ENCODE measurements at regions not wholly inside any gene's neighbourhood (a gene's known extent, or its start where the extent isn't known, plus 50 kb on each side); places are given as distances from the start of the nearest gene placed in this dataset.

GRCh38 chr12:127078577-127079350, 1188.2 kb upstream of the TMEM132C start:
- Histone ChIP-seq H3K9me2 (replicated peaks; ENCODE audit: insufficient read depth, low read length) (no peaks in the 10 kb centered on the region), H4K20me1 (ENCODE audit: low read depth, low read length) (no peaks in the 10 kb centered on the region), H3K9me3 (ENCODE audit: insufficient read depth, low read length) (no peaks in the 10 kb centered on the region), H3K9ac (ENCODE audit: low read length) (no peak overlapping the region), H3K4me3 (ENCODE audit: insufficient read depth, low read length, poor library complexity, severe bottlenecking) (no peak overlapping the region), H3F3A (ENCODE audit: insufficient read depth) (no peaks in the 10 kb centered on the region), H2AFZ (ENCODE audit: low read depth, low read length, severe bottlenecking) (no peak overlapping the region), H3K4me2 (ENCODE audit: low read depth, low read length, poor library complexity, severe bottlenecking) (no peak overlapping the region), H3K27me3 (ENCODE audit: low read length) (no peaks in the 10 kb centered on the region), H3K79me2 (ENCODE audit: insufficient read depth, low read length) (no peaks in the 10 kb centered on the region), H3K27ac (ENCODE audit: low read depth, low read length) (no peak overlapping the region), H3K36me3 (ENCODE audit: low read length) (no peaks in the 10 kb centered on the region)
- TF ChIP-seq, protein P1, sequence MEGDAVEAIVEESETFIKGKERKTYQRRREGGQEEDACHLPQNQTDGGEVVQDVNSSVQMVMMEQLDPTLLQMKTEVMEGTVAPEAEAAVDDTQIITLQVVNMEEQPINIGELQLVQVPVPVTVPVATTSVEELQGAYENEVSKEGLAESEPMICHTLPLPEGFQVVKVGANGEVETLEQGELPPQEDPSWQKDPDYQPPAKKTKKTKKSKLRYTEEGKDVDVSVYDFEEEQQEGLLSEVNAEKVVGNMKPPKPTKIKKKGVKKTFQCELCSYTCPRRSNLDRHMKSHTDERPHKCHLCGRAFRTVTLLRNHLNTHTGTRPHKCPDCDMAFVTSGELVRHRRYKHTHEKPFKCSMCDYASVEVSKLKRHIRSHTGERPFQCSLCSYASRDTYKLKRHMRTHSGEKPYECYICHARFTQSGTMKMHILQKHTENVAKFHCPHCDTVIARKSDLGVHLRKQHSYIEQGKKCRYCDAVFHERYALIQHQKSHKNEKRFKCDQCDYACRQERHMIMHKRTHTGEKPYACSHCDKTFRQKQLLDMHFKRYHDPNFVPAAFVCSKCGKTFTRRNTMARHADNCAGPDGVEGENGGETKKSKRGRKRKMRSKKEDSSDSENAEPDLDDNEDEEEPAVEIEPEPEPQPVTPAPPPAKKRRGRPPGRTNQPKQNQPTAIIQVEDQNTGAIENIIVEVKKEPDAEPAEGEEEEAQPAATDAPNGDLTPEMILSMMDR (IDR thresholded peaks at IDR 0.05; ENCODE audit: insufficient read depth, low read length, poor library complexity, severe bottlenecking), result no peak
- no peak for TF ChIP-seq EZH2phosphoT487 (conservative IDR thresholded peaks at IDR 0.05; ENCODE audit: low read length)

- Histone ChIP-seq H3K36me3 (ENCODE audit: low read length) (no peaks in the 10 kb centered on the region), H3K4me3 (ENCODE audit: insufficient read depth, low read length, poor library complexity, severe bottlenecking) (no peak overlapping the region), H3K27ac (ENCODE audit: low read depth, low read length) (no peak overlapping the region), H3K9ac (ENCODE audit: low read length) (no peak overlapping the region), H3K9me3 (ENCODE audit: insufficient read depth, low read length) (no peaks in the 10 kb centered on the region), H4K20me1 (ENCODE audit: low read depth, low read length) (no peaks in the 10 kb centered on the region), H3K79me2 (ENCODE audit: insufficient read depth, low read length) (no peaks in the 10 kb centered on the region), H2AFZ (ENCODE audit: low read depth, low read length, severe bottlenecking) (no peak overlapping the region), H3K4me2 (ENCODE audit: low read depth, low read length, poor library complexity, severe bottlenecking) (no peak overlapping the region), H3K9me2 (replicated peaks; ENCODE audit: insufficient read depth, low read length) (no peaks in the 10 kb centered on the region), H3K27me3 (ENCODE audit: low read length) (no peaks in the 10 kb centered on the region), H3F3A (ENCODE audit: insufficient read depth) (no peaks in the 10 kb centered on the region)
- TF ChIP-seq, protein P1 (IDR thresholded peaks at IDR 0.05; ENCODE audit: insufficient read depth, low read length, poor library complexity, severe bottlenecking), result no peak
- no peak for TF ChIP-seq EZH2phosphoT487 (conservative IDR thresholded peaks at IDR 0.05; ENCODE audit: low read length)
These were observed 1187.3 kb upstream of the TMEM132C start for GRCh38 chr12:127079636-127080035.

DNA sequence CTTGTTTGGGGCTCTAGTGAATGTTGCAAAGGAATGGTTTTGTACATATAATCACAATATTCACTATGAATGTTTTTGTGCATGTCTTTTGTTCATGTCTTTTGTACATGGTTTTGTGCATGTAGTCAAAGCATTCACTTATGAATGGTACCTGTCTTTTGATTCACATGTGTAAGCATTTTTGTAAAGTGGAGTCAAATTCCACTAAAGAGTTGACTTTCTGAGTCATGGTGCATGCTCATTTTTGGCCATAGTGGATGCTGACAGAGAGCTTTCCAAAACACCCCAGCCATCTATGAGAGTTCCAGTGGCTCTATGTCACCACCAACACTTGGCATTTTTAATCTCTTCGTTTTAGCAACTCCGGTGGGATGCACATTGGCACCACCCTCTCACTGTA, 1185.9 kb upstream of the TMEM132C start:
- Histone ChIP-seq H3K4me2 (ENCODE audit: low read depth, low read length, poor library complexity, severe bottlenecking) (no peak overlapping the region), H3K79me2 (ENCODE audit: insufficient read depth, low read length) (no peaks in the 10 kb centered on the region), H3K9ac (ENCODE audit: low read length) (no peak overlapping the region), H3K27ac (ENCODE audit: low read depth, low read length) (no peak overlapping the region), H3K27me3 (ENCODE audit: low read length) (no peaks in the 10 kb centered on the region), H4K20me1 (ENCODE audit: low read depth, low read length) (no peaks in the 10 kb centered on the region), H3F3A (ENCODE audit: insufficient read depth) (no peaks in the 10 kb centered on the region), H3K9me2 (replicated peaks; ENCODE audit: insufficient read depth, low read length) (no peaks in the 10 kb centered on the region), H3K4me3 (ENCODE audit: insufficient read depth, low read length, poor library complexity, severe bottlenecking) (no peak overlapping the region), H3K36me3 (ENCODE audit: low read length) (no peaks in the 10 kb centered on the region), H3K9me3 (ENCODE audit: insufficient read depth, low read length) (no peaks in the 10 kb centered on the region), H2AFZ (ENCODE audit: low read depth, low read length, severe bottlenecking) (no peak overlapping the region)
- TF ChIP-seq, protein P1 (IDR thresholded peaks at IDR 0.05; ENCODE audit: insufficient read depth, low read length, poor library complexity, severe bottlenecking), result no peak
- TF ChIP-seq EZH2phosphoT487 (conservative IDR thresholded peaks at IDR 0.05; ENCODE audit: low read length), result no peak
